ENCODE measurements at regions not wholly inside any gene's neighbourhood (a gene's known extent, or its start where the extent isn't known, plus 50 kb on each side); places are given as distances from the start of the nearest gene placed in this dataset.

- no peaks in the 10 kb centered on the region for H3K9me1 ChIP-seq (ENCODE audit: control insufficient read depth, insufficient read depth, low read length)
- H3K4me3 ChIP-seq: no peak overlapping the region
- POLR2A ChIA-PET: no interaction called here
- no peak overlapping the region for H3K4me2 ChIP-seq (ENCODE audit: insufficient read depth, low read length)
- in situ Hi-C loops (cut with MboI) (no loop called here), intact Hi-C loops (cut with micrococcal nuclease) (no loop called here)
- ATAC-seq (no peak), FAIRE-seq (no peak), DNase-seq (ENCODE audit: extremely low read depth in 1 of 4, low spot score in 3 of 4) (no peak)
- H3K36me3 ChIP-seq (ENCODE audit: control insufficient read depth, insufficient read depth, low read length): no peaks in the 10 kb centered on the region
- H3K27ac ChIP-seq (ENCODE audit: extremely low read depth, low read depth, low read length): no peak overlapping the region
- no peaks in the 10 kb centered on the region for H3K27me3 ChIP-seq (ENCODE audit: control insufficient read depth in 2 of 2, insufficient read depth in 2 of 2, low read length in 2 of 2)
- H4K20me1 ChIP-seq (replicated peaks; ENCODE audit: control insufficient read depth, insufficient read depth, low read length): no peaks in the 10 kb centered on the region
- H3K79me2 ChIP-seq (ENCODE audit: control insufficient read depth, insufficient read depth, low read length): no peaks in the 10 kb centered on the region
- no peak overlapping the region for H3K9ac ChIP-seq (ENCODE audit: insufficient read depth in 1 of 2, low read depth in 2 of 2, low read length in 2 of 2)
- no peaks in the 10 kb centered on the region for H3K4me1 ChIP-seq (replicated peaks in 1 of 2; ENCODE audit: control insufficient read depth in 2 of 2, insufficient read depth in 2 of 2, low read length in 2 of 2)
- no peaks in the 10 kb centered on the region for H3K9me3 ChIP-seq (replicated peaks; ENCODE audit: control insufficient read depth, insufficient read depth, low read depth, low read length)
- H2AFZ ChIP-seq (ENCODE audit: low read depth, low read length): no peak overlapping the region
- no TSS peak for BruUV-seq (replicated peaks)
- CTCF ChIA-PET (ENCODE audit: low intra/inter-chr PET ratio): no interaction called here
- TF ChIP-seq ZNF253 (CRISPR knock-in tag; conservative IDR thresholded peaks at IDR 0.05) (no peak), TBL1XR1 (IDR thresholded peaks at IDR 0.05; ENCODE audit: low read length in 2 of 2) (no peak), GABPB1 (CRISPR knock-in tag; IDR thresholded peaks at IDR 0.05) (no peak), HOXB6 (CRISPR knock-in tag; IDR thresholded peaks at IDR 0.05; ENCODE audit: borderline replicate concordance) (no peak), BRD9 (IDR thresholded peaks at IDR 0.05; ENCODE audit: low read depth, partially characterized antibody) (no peak), TEAD4 (IDR thresholded peaks at IDR 0.05; ENCODE audit: low read length) (no peak), TEAD4 (CRISPR knock-in tag; IDR thresholded peaks at IDR 0.05; ENCODE audit: borderline replicate concordance) (no peak), PURB (CRISPR knock-in tag; IDR thresholded peaks at IDR 0.05; ENCODE audit: low read depth) (no peak), CLOCK (CRISPR knock-in tag; IDR thresholded peaks at IDR 0.05; ENCODE audit: borderline replicate concordance) (no peak), MXD1 (CRISPR knock-in tag; IDR thresholded peaks at IDR 0.05; ENCODE audit: borderline replicate concordance, poor library complexity, severe bottlenecking) (no peak), EP400 (IDR thresholded peaks at IDR 0.05) (no peak), L3MBTL2 (IDR thresholded peaks at IDR 0.05) (no peak), RAD51 (IDR thresholded peaks at IDR 0.05; ENCODE audit: borderline replicate concordance, low read depth) (no peak), ZNF263 (CRISPR knock-in tag; IDR thresholded peaks at IDR 0.05; ENCODE audit: borderline replicate concordance) (no peak), ZBTB7A (IDR thresholded peaks at IDR 0.05; ENCODE audit: borderline replicate concordance, control insufficient read depth, low read depth, low read length) (no peak), ZNF561 (CRISPR knock-in tag; conservative IDR thresholded peaks at IDR 0.05) (no peak)
Observed at GRCh38 chr3:76582098-76582497, 457.8 kb upstream of the ROBO2 start.

All from K562 (cell line).